Breast epithelium (tissue), 4 donors: ENCODE measurements at regions not wholly inside any gene's neighbourhood (a gene's known extent, or its start where the extent isn't known, plus 50 kb on each side); places are given as distances from the start of the nearest gene placed in this dataset.

Experiments used
- DNase-seq, 2 donors: peaks; one replicate each; pipeline ENCODE4 v3.0.0-alpha.2; 2019; ENCODE audit warnings: low spot score in 2 of 2
- H3K27ac ChIP-seq, 2 donors: fragments of 200-600 bp; sonication (generic) in 1 of 2; one replicate each; pipeline ENCODE4 v1.5.1; 2016 to 2019; ENCODE audit warnings: mild to moderate bottlenecking in 1 of 2
- H3K27me3 ChIP-seq, 2 donors: fragments of 200-600 bp; sonication (generic) in 1 of 2; one replicate each; pipeline versions ENCODE4 v1.5.1 to v1.6.0; 2017 to 2019; ENCODE audit warnings: control low read depth in 1 of 2, mild to moderate bottlenecking in 1 of 2
- H3K36me3 ChIP-seq: fragments of 200-600 bp; one replicate; pipeline ENCODE4 v1.5.1; 2019
- H3K4me1 ChIP-seq, 2 donors: fragments of 200-600 bp; sonication (generic); one replicate each; pipeline ENCODE4 v1.5.1; 2016 to 2019; ENCODE audit warnings: control low read depth in 1 of 2
- H3K4me3 ChIP-seq, 3 donors: fragments of 200-600 bp; sonication (generic); 1 replicate in 2 of 3; 2 replicates in 1 of 3; pipeline ENCODE4 v1.5.1; 2016 to 2019; ENCODE audit warnings: mild to moderate bottlenecking in 3 of 3, moderate library complexity in 2 of 3
- H3K9me3 ChIP-seq, 2 donors: fragments of 200-600 bp; sonication (generic) in 1 of 2; one replicate each; pipeline ENCODE4 v1.5.1; 2016 to 2019; ENCODE audit warnings: control low read depth in 1 of 2
- POLR2A ChIP-seq: fragments of 450-650 bp; IDR thresholded peaks from one replicate; pipeline ENCODE4 v1.6.1; 2016; ENCODE audit warnings: antibody characterized with exemption, mild to moderate bottlenecking, moderate library complexity
- POLR2AphosphoS5 ChIP-seq, 3 donors: sonication (generic); formaldehyde crosslinking; IDR thresholded peaks; one replicate each; pipeline ENCODE4 v1.6.1; 2017; ENCODE audit warnings: antibody characterized with exemption in 3 of 3
- intact Hi-C: fragments of 100-400 bp; cut with DNase I; formaldehyde crosslinking; loops from one replicate; pipeline ENCODE4 v1.15.1; 2023; ENCODE audit warnings: low total_unique reads
- TF ChIP-seq, protein P1 (sequence below), 3 donors: fragments of 450-650 bp; IDR thresholded peaks; one replicate each; pipeline ENCODE4 v1.5.1; 2016 to 2017; ENCODE audit warnings: antibody characterized with exemption in 3 of 3, mild to moderate bottlenecking in 3 of 3, moderate library complexity in 3 of 3

DNA sequence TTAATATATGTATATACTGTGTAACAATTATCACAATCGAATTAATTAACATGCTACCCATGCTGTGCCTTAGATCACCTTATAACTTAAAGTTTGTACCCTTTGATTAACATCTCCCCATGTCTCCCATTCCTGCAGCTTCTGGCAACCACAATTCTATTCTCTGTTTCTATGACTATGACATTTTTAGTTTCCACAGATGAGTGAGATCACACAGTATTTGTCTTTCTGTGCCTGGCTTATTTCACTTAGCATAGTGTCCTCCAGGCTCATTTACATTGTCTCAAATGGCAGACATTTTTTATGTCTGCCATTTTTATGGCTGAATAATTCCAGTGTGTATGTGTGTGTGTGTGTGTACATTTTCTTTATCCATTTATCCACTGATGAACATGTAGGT, 146.1 kb upstream of the SLC28A3 start:
- no peak for DNase-seq
- TF ChIP-seq, protein P1, sequence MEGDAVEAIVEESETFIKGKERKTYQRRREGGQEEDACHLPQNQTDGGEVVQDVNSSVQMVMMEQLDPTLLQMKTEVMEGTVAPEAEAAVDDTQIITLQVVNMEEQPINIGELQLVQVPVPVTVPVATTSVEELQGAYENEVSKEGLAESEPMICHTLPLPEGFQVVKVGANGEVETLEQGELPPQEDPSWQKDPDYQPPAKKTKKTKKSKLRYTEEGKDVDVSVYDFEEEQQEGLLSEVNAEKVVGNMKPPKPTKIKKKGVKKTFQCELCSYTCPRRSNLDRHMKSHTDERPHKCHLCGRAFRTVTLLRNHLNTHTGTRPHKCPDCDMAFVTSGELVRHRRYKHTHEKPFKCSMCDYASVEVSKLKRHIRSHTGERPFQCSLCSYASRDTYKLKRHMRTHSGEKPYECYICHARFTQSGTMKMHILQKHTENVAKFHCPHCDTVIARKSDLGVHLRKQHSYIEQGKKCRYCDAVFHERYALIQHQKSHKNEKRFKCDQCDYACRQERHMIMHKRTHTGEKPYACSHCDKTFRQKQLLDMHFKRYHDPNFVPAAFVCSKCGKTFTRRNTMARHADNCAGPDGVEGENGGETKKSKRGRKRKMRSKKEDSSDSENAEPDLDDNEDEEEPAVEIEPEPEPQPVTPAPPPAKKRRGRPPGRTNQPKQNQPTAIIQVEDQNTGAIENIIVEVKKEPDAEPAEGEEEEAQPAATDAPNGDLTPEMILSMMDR (IDR thresholded peaks at IDR 0.05) = no peak
- no peak for TF ChIP-seq POLR2A

DNA sequence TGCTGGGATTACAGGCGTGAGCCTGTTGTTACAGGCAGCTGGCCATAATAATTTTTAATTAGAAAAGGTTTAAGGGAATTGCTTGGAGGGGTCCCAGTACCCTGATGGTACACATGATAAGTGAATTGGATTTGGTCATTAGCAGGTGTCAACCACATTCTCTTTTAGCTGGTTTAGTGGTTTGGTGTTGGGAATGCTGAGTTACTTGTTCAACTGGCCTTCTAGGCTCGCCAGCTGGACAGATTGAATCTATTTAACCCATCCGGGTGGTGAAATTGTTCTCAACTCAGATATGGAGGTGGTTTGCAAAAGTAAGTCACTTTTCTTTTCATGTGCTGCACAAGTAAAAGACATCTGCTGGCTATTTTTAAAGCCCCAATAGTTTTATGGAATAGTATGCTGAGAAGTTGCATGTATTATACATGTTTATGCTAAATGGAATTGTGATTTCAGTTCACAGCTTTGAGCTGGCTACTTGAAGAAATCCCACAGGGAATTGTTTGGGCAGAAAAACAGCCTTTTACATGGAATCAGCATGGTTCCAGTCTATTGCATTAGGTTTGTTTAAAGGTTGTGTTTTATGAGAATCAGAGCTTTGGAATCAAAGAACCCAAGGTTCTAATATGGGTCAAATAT, 149.8 kb upstream of the SLC28A3 start:
- H3K4me1 ChIP-seq = no peaks in the 10 kb centered on the region
- peak in 1 of 2 donors; percentile 32 for DNase-seq
- no peaks in the 10 kb centered on the region for H3K9me3 ChIP-seq
- no peaks in the 10 kb centered on the region for H3K36me3 ChIP-seq
- TF ChIP-seq POLR2AphosphoS5 (IDR thresholded peaks at IDR 0.05) (no peak), POLR2A (no peak)
- TF ChIP-seq, protein P1 (IDR thresholded peaks at IDR 0.05) = no peak
- H3K27me3 ChIP-seq = no peaks in the 10 kb centered on the region
- H3K4me3 ChIP-seq = no peak overlapping the region
- no peak overlapping the region for H3K27ac ChIP-seq
- intact Hi-C loops = no loop called here

More for the DNA sequence above, 146.1 kb upstream of the SLC28A3 start:
- Histone ChIP-seq H3K36me3 (no peaks in the 10 kb centered on the region), H3K4me1 (no peaks in the 10 kb centered on the region), H3K27ac (no peak overlapping the region), H3K9me3 (no peaks in the 10 kb centered on the region), H3K4me3 (no peak overlapping the region), H3K27me3 (no peaks in the 10 kb centered on the region)
- intact Hi-C loops = no loop called here

DNA sequence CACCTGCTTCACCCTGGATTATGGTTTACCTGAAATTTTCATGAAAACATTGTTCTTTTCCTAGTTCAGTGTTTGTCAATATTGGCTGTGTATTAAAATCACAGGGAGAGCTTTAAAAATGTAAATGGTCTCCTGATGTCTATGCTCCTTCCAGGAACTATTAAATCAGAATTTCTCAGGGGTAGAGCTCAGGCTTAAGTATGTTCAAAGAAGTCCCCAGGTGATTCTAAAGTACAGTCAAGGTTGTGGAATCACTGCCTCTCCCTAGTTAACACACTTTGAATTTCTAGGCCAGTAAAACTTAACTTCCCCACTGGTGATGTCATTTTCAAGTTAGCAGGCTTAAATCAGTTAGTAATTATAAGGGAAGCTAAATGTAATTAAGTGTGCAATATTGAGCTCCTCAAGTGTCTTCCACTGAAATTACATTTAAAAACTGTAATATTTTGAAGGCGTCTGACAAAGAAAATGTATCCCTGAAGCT, 150.3 kb upstream of the SLC28A3 start:
- intact Hi-C loops = no loop called here
- DNase-seq = no peak
- H3K4me3 ChIP-seq = no peak overlapping the region
- TF ChIP-seq, protein P1 (IDR thresholded peaks at IDR 0.05) = no peak
- TF ChIP-seq POLR2AphosphoS5 (IDR thresholded peaks at IDR 0.05) (no peak), POLR2A (no peak)
- no peaks in the 10 kb centered on the region for H3K36me3 ChIP-seq
- no peaks in the 10 kb centered on the region for H3K4me1 ChIP-seq
- H3K27me3 ChIP-seq = no peaks in the 10 kb centered on the region
- no peaks in the 10 kb centered on the region for H3K9me3 ChIP-seq
- no peak overlapping the region for H3K27ac ChIP-seq

DNA sequence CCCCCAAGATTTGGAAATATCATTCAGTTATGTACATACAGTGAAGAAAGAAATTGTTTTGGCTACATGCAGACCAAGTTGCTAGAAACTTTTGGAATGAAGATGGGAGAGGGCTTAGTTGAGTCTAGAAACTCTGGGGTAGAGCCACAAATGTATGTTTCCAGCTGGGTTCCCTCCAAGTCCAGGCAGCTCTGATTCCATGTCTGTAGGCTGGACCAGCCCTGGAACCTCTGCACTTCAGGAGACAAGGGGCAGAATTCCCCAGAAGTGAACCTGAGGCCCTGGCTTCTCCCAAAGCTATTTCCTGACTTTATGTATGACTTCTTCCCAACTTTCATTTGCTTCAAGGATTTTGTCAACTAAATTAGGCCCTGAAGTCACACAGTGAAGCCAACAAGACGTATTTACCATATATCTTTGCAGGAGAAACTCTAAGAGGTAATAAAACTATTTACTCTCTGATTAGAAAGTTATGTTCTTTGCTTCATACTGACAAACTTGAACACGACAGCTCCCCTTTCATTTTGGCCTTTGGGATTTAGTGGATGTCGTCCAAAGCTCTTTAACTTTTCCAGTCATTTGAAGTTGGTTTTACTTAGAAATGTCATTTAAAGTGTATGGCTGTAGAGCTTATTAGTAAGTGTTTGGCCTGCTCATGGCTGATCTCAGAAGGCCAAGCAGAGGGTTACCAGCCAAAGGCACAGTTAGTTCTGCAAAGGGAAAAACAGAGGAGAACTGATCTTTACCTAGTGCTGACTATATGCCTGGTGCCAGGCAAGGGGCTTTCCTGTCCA, 152.0 kb upstream of the SLC28A3 start:
- Histone ChIP-seq H3K36me3 (no peaks in the 10 kb centered on the region), H3K4me3 (no peak overlapping the region), H3K27me3 (no peaks in the 10 kb centered on the region), H3K9me3 (no peaks in the 10 kb centered on the region), H3K4me1 (no peaks in the 10 kb centered on the region), H3K27ac (no peak overlapping the region)
- TF ChIP-seq, protein P1 (IDR thresholded peaks at IDR 0.05) = no peak
- TF ChIP-seq POLR2AphosphoS5 (IDR thresholded peaks at IDR 0.05) (no peak), POLR2A (no peak)
- intact Hi-C loops = no loop called here
- no peak for DNase-seq

DNA sequence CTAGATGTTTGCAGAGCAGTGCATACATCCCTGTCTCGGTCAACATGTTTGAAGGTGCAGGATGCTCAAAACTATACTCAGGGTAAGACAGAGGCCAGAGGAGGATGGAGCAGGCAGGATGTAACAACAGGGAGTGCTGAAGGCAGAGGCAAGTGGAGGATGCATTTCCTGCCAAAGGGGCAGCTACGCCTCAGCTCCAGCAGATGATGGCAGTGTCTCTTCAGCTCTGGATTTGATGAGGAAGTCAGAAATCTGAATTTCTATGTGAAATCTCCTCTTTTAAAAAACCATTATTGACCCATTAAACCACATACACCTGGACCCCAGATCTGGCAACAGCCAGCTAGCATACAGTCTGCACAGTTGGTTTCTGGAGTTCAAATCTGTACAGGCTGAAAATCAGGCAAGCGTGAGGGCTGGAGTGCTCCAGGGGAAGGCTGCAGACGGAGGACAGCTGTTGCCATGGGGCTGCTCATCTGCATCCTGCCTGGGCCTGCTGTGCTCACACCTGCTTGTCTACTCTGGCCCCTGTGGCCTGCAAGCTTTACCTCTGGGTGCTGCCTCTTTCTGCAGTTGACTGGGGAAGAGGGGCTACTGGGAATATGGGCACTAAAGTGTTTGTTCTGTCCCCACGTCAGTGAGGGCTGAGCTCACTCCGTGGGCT, 152.9 kb upstream of the SLC28A3 start:
- Histone ChIP-seq H3K36me3 (no peaks in the 10 kb centered on the region), H3K9me3 (no peaks in the 10 kb centered on the region), H3K4me3 (no peak overlapping the region), H3K27me3 (no peaks in the 10 kb centered on the region), H3K27ac (peak overlapping the region in 1 of 2 donors; percentile 1), H3K4me1 (no peaks in the 10 kb centered on the region)
- TF ChIP-seq POLR2A = no peak
- TF ChIP-seq, protein P1 (IDR thresholded peaks at IDR 0.05) = no peak
- no peak for TF ChIP-seq POLR2AphosphoS5 (IDR thresholded peaks at IDR 0.05)
- DNase-seq = no peak
- intact Hi-C loops = no loop called here
